ENCODE measurements at regions not wholly inside any gene's neighbourhood (a gene's known extent, or its start where the extent isn't known, plus 50 kb on each side); places are given as distances from the start of the nearest gene placed in this dataset.

- in situ Hi-C loops (cut with HindIII; ENCODE audit: low sequenced_read_pairs): no loop called here
Observed at GRCh38 chr2:34098256-34098655, 499.2 kb upstream of the FAM98A start.

- in situ Hi-C loops (cut with HindIII; ENCODE audit: low sequenced_read_pairs): no loop called here
Observed at GRCh38 chr2:34096562-34097171, 497.6 kb upstream of the FAM98A start.

GRCh38 chr2:34093790-34094189 is 494.7 kb upstream of the FAM98A start:
- in situ Hi-C loops (cut with HindIII; ENCODE audit: low sequenced_read_pairs): no loop called here

GRCh38 chr2:34070196-34070595 is 471.1 kb upstream of the FAM98A start:
- in situ Hi-C loops (cut with HindIII; ENCODE audit: low sequenced_read_pairs): no loop called here

DNA sequence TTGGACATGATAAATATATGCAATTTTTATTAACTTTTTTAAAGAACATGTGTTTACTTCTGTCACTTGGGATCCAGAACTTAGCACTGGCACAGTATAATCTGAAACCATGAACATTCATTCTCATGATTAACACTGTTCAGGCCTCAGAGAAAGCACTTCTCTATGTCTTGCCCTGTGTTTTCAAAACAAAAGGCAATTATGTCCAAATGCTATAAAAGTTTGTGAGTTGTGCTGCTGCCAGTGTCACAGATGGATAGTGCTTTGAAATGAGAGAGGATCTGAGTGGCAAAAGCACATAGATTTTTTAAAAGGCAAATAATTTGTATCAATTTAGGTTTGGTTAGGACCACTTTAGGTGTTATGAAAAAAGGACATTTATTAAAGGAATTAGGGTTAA is 470.5 kb upstream of the FAM98A start:
- in situ Hi-C loops (cut with HindIII; ENCODE audit: low sequenced_read_pairs): no loop called here

DNA sequence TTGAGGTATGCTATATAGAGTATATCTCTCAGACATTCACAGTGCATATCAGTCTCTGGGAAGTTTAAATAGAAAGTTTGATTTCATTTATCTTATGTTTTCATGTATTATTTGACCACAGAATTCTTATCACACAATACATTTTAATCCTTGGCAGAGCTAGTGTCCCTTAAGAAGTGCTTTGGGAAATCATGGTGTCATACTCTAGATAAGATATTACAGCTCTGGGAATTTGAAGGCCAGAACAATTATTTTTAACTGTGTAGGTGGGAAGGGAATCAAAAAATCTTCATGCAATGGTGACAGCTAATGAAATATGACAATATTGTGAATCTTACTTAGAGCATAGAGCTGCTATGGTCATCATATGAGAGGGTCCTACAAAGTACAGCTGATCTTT is 451.3 kb upstream of the FAM98A start:
- in situ Hi-C loops (cut with HindIII; ENCODE audit: low sequenced_read_pairs): no loop called here

GRCh38 chr2:34045101-34045655 is 446.1 kb upstream of the FAM98A start:
- in situ Hi-C loops (cut with HindIII; ENCODE audit: low sequenced_read_pairs): no loop called here

GRCh38 chr2:34037886-34038285 is 438.8 kb upstream of the FAM98A start:
- in situ Hi-C loops (cut with HindIII; ENCODE audit: low sequenced_read_pairs): no loop called here

GRCh38 chr2:34037157-34037556 is 438.1 kb upstream of the FAM98A start:
- in situ Hi-C loops (cut with HindIII; ENCODE audit: low sequenced_read_pairs): no loop called here

DNA sequence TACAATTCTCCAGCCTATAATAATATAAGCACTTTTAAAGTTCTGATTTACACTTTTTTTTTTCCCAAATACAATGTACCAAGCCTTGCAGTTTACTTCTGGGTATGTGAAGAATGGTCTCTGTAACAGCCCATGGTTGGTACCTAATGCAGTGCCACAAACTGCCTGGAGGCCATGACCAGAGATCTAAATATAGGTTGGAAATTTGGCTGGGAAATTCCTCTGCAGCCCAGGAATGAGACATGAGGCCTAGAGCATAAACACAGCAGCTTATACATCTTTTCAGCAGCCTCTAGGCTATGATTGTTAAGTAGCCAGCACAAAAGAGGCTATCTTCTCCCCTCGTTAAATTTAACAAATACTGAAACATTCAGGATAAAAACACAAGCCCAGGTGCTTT is 432.0 kb upstream of the FAM98A start:
- in situ Hi-C loops (cut with HindIII; ENCODE audit: low sequenced_read_pairs): no loop called here

- in situ Hi-C loops (cut with HindIII; ENCODE audit: low sequenced_read_pairs): no loop called here
Observed at GRCh38 chr2:34030273-34030672, 431.2 kb upstream of the FAM98A start.

DNA sequence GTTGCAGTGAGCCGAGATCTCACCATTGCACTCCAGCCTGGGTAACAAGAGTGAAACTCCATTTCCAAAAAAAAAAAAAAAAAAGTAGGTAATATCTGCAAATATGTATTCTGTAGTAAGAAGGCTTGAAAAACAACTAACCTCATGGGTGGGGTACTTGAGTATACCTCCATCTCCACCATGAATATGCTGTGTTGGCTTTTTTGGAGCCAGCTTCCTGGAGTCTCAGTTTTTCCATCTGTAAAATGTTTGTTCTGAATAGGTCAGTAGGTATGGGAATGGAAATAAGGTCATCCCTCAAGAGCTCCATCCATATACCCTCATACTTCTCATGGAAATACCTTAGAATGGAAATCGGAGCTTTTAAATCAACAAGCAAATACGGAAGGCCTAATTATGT is 430.0 kb upstream of the FAM98A start:
- in situ Hi-C loops (cut with HindIII; ENCODE audit: low sequenced_read_pairs): no loop called here

- in situ Hi-C loops (cut with HindIII; ENCODE audit: low sequenced_read_pairs): no loop called here
Observed at GRCh38 chr2:34025196-34025595, 426.1 kb upstream of the FAM98A start.

DNA sequence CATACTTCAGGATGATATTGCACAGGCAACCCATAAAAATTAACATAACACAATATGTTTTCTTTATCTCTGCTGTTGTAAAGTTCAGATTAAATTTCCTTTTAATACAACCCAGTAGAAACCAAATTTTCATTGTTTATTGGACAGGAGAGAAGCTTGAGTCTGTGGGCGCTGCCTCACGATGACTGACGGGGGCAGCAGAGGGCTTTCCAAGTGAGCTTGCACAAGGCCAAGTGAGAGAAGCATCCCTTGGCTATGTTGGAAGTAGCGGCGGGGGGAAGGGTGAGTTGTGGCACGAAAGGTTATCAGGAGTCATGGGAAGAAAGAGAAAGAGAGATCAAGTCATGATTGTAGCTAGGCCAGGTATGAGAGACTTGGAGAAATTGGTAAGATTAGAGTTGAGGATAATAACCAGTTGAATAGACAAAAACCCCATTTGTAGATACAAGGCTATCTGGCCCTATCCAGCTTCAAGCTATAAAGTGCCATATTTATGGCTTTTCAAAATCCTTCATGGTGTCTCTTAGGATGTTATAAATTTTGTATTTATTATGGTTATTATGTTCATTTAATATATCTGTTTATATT is 413.7 kb upstream of the FAM98A start:
- in situ Hi-C loops (cut with HindIII; ENCODE audit: low sequenced_read_pairs): no loop called here

DNA sequence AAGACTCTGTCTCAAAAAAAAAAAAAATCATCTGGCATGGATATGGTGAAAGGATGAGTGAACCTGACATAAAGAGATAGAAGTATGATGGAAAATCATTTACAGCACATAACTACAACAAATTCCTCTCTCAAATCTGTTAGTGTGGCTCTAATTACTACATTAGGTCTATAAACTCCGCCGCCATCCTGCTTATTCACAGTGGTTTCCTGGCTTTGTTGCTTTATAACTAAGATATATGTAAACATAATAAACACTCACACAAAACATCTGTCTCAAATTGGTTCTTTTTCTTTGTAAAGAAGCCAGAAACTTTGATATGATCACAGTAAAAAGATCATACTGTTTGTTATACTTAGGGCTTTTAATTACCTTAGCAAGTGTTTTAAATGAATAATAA is 412.6 kb upstream of the FAM98A start:
- in situ Hi-C loops (cut with HindIII; ENCODE audit: low sequenced_read_pairs): no loop called here

- in situ Hi-C loops (cut with HindIII; ENCODE audit: low sequenced_read_pairs): no loop called here
Observed at GRCh38 chr2:34005901-34006300, 406.8 kb upstream of the FAM98A start.

GRCh38 chr2:34004936-34005335 is 405.8 kb upstream of the FAM98A start:
- in situ Hi-C loops (cut with HindIII; ENCODE audit: low sequenced_read_pairs): no loop called here

- in situ Hi-C loops (cut with HindIII; ENCODE audit: low sequenced_read_pairs): no loop called here
Observed at GRCh38 chr2:34003795-34004194, 404.7 kb upstream of the FAM98A start.

- in situ Hi-C loops (cut with HindIII; ENCODE audit: low sequenced_read_pairs): no loop called here
Observed at GRCh38 chr2:34001557-34001956, 402.5 kb upstream of the FAM98A start.

DNA sequence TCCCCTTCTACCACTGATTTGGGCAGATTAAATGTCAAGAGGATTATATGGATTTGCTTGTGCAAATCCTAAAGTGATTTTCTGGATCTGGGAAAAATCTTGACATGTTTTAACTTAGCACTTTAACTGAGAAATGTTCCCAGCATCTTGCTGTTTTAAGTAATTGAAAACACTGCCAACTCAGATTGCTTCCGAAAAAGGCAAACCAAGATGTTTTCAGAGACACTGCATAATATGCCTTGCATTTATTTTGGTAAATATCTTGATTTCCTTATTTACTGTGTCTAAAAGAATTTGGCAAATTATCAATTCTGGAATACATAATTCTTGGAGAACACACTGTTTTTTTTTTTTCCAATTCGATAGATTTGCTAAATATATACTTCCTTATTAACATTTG is 385.0 kb upstream of the FAM98A start:
- in situ Hi-C loops (cut with HindIII; ENCODE audit: low sequenced_read_pairs): no loop called here

- in situ Hi-C loops (cut with HindIII; ENCODE audit: low sequenced_read_pairs): no loop called here
Observed at GRCh38 chr2:33978471-33978870, 379.4 kb upstream of the FAM98A start.

GRCh38 chr2:33975498-33975897 is 376.4 kb upstream of the FAM98A start:
- in situ Hi-C loops (cut with HindIII; ENCODE audit: low sequenced_read_pairs): no loop called here

GRCh38 chr2:33967103-33967502 is 368.0 kb upstream of the FAM98A start:
- in situ Hi-C loops (cut with HindIII; ENCODE audit: low sequenced_read_pairs): no loop called here

Measured in DLD1 (cell line).